Common myeloid progenitor, CD34-positive (primary cell): ENCODE measurements at regions not wholly inside any gene's neighbourhood (a gene's known extent, or its start where the extent isn't known, plus 50 kb on each side); places are given as distances from the start of the nearest gene placed in this dataset.

Source experiments
- CTCF ChIA-PET: fragments of 350-600 bp; sonication (Branson Sonifier 250); formaldehyde crosslinking; loops from one replicate; lab custom pipeline; 2021; ENCODE audit warnings: antibody characterized with exemption; lab: Charles Lee
- POLR2A ChIA-PET: fragments of 350-600 bp; sonication (Branson Sonifier 250); formaldehyde crosslinking; loops from one replicate; lab custom pipeline; 2021; ENCODE audit warnings: antibody characterized with exemption; lab: Charles Lee
- DNase-seq, 3 donors: peaks; one replicate each; pipeline versions ENCODE4 v3.0.0 to v3.0.0-alpha.2; 2013
- H3K27ac ChIP-seq, 2 experiments: 1 replicate in 1 of 2; 2 replicates in 1 of 2; pipeline ENCODE4 v1.7.0; 2013; ENCODE audit warnings: inconsistent platforms in 2 of 2, low read length in 2 of 2, mild to moderate bottlenecking in 2 of 2, low read depth in 1 of 2, moderate library complexity in 1 of 2; ENCODE audit not compliant: severe bottlenecking in 2 of 2, insufficient read depth in 1 of 2, poor library complexity in 1 of 2
- H3K27me3 ChIP-seq, 5 experiments: replicated peaks in 2 of 5; 1 replicate in 3 of 5; 2 replicates in 2 of 5; pipeline versions ENCODE4 v1.6.1 to v1.7.0; 2013; ENCODE audit warnings: low read length in 4 of 5, mild to moderate bottlenecking in 2 of 5, moderate library complexity in 2 of 5, inconsistent platforms in 1 of 5; ENCODE audit not compliant: insufficient read depth in 5 of 5, control insufficient read depth in 4 of 5
- H3K36me3 ChIP-seq, 4 experiments: 1 replicate in 2 of 4; 2 replicates in 2 of 4; pipeline versions ENCODE4 v1.6.1 to v1.7.0; 2013; ENCODE audit warnings: low read length in 3 of 4, control low read depth in 1 of 4, mild to moderate bottlenecking in 1 of 4; ENCODE audit not compliant: control insufficient read depth in 4 of 4, insufficient read depth in 4 of 4
- H3K4me1 ChIP-seq, 4 experiments: 1 replicate in 3 of 4; 2 replicates in 1 of 4; pipeline versions ENCODE4 v1.6.1 to v1.7.1; 2013; ENCODE audit warnings: low read length in 3 of 4, mild to moderate bottlenecking in 3 of 4, control low read depth in 1 of 4, inconsistent platforms in 1 of 4, moderate library complexity in 1 of 4; ENCODE audit not compliant: control insufficient read depth in 4 of 4, insufficient read depth in 4 of 4; ENCODE audit errors: control extremely low read depth in 1 of 4
- H3K4me3 ChIP-seq, 7 experiments: 1 replicate in 4 of 7; 2 replicates in 3 of 7; pipeline versions ENCODE4 v1.5.1 to v1.7.0; 2013; ENCODE audit warnings: mild to moderate bottlenecking in 7 of 7, low read length in 6 of 7, moderate library complexity in 6 of 7, inconsistent platforms in 2 of 7, low read depth in 2 of 7, control low read depth in 1 of 7; ENCODE audit not compliant: insufficient read depth in 4 of 7, control insufficient read depth in 1 of 7; ENCODE audit errors: extremely low read depth in 1 of 7
- H3K9me3 ChIP-seq, 5 experiments: 1 replicate in 4 of 5; 2 replicates in 1 of 5; pipeline versions ENCODE4 v1.6.1 to v1.7.1; 2013; ENCODE audit warnings: low read length in 4 of 5, mild to moderate bottlenecking in 2 of 5, inconsistent platforms in 1 of 5, low read depth in 1 of 5, moderate library complexity in 1 of 5; ENCODE audit not compliant: control insufficient read depth in 4 of 5, insufficient read depth in 2 of 5; ENCODE audit errors: control extremely low read depth in 1 of 5
- WGBS: methylation state at CpG from one replicate; pipeline ENCODE4 v1.1.5; 2013; ENCODE audit not compliant: insufficient coverage; 5-methylcytosine and 5-hydroxymethylcytosine counted together

- peak in 2 of 3 donors; percentile 51 for DNase-seq
- no peak overlapping the region for H3K27ac ChIP-seq
- WGBS, result 93% methylated on average over 4 of the region's 7 CpGs
Measured at GRCh38 chr21:35394634-35395369, 345.7 kb upstream of the RUNX1 start.

GRCh38 chr21:35394049-35394448, 344.9 kb upstream of the RUNX1 start:
- no peak overlapping the region for H3K4me3 ChIP-seq
- POLR2A ChIA-PET, result no interaction called here
- no peaks in the 10 kb centered on the region for H3K36me3 ChIP-seq
- H3K9me3 ChIP-seq, result no peaks in the 10 kb centered on the region
- CTCF ChIA-PET, result no interaction called here
- WGBS, result no CpG with 5 or more reads among the region's 1 CpG
- H3K4me1 ChIP-seq, result peaks cover 9 to 39% (median 28%) of the 10 kb centered on the region in 4 experiments
- no peak overlapping the region for H3K27ac ChIP-seq
- no peaks in the 10 kb centered on the region for H3K27me3 ChIP-seq
- no peak for DNase-seq

More at GRCh38 chr21:35394634-35395369, 345.7 kb upstream of the RUNX1 start:
- CTCF ChIA-PET, result no interaction called here
- Histone ChIP-seq H3K27me3 (no peaks in the 10 kb centered on the region), H3K36me3 (no peaks in the 10 kb centered on the region), H3K9me3 (no peaks in the 10 kb centered on the region), H3K4me1 (peaks cover 16 to 47% (median 35%) of the 10 kb centered on the region in 4 experiments), H3K4me3 (no peak overlapping the region)
- POLR2A ChIA-PET, result interaction anchor here (0.5 to 0.6 kb wide), 2 partner anchors 406 to 506 kb away, joined by 3 to 6 read pairs; no protein-coding TSS in a partner anchor

- ChIA-PET CTCF (interaction anchor here (1.2 kb wide), 2 partner anchors 10 to 339 kb away, joined by 3 read pairs; no protein-coding TSS in a partner anchor), POLR2A (no interaction called here)
- H3K4me3 ChIP-seq, result no peak overlapping the region
- no peaks in the 10 kb centered on the region for H3K36me3 ChIP-seq
- peaks cover 0 to 19% (median 12%) of the 10 kb centered on the region in 4 experiments for H3K4me1 ChIP-seq
- DNase-seq, result peak in 2 of 3 donors; percentile 50 to 69
- WGBS, result 92% methylated on average over 2 of the region's 5 CpGs
- no peak overlapping the region for H3K27ac ChIP-seq
- H3K27me3 ChIP-seq, result no peaks in the 10 kb centered on the region
- H3K9me3 ChIP-seq, result peaks cover 0 to 6% (median 2%) of the 10 kb centered on the region in 5 experiments
Measured at GRCh38 chr21:35390013-35390776, 341.1 kb upstream of the RUNX1 start.

- peak in 2 of 3 donors; percentile 21 to 42 for DNase-seq
- H3K9me3 ChIP-seq, result peaks cover 0 to 6% (median 2%) of the 10 kb centered on the region in 5 experiments
- no peak overlapping the region for H3K4me3 ChIP-seq
- H3K36me3 ChIP-seq, result no peaks in the 10 kb centered on the region
- no peaks in the 10 kb centered on the region for H3K27me3 ChIP-seq
- ChIA-PET CTCF (no interaction called here), POLR2A (no interaction called here)
- 96% methylated on average over 2 of the region's 4 CpGs for WGBS
- no peak overlapping the region for H3K27ac ChIP-seq
- peaks cover 0 to 7% (median under 1%) of the 10 kb centered on the region in 4 experiments for H3K4me1 ChIP-seq
Measured at GRCh38 chr21:35386491-35387079, 337.5 kb upstream of the RUNX1 start.

- Histone ChIP-seq H3K27ac (no peak overlapping the region), H3K27me3 (no peaks in the 10 kb centered on the region), H3K36me3 (no peaks in the 10 kb centered on the region), H3K4me3 (no peak overlapping the region), H3K4me1 (peaks cover 0 to 5% (median 0%) of the 10 kb centered on the region in 4 experiments), H3K9me3 (peaks cover 0 to 6% (median 2%) of the 10 kb centered on the region in 5 experiments)
- WGBS, result 100% methylated on average over 1 of the region's 2 CpGs
- DNase-seq, result no peak
- ChIA-PET POLR2A (no interaction called here), CTCF (no interaction called here)
Measured at GRCh38 chr21:35384375-35384774, 335.3 kb upstream of the RUNX1 start.

GRCh38 chr21:35382696-35383095, 333.6 kb upstream of the RUNX1 start:
- no peaks in the 10 kb centered on the region for H3K9me3 ChIP-seq
- no peak for DNase-seq
- 100% methylated on average over 3 of the region's 6 CpGs for WGBS
- H3K36me3 ChIP-seq, result no peaks in the 10 kb centered on the region
- H3K4me3 ChIP-seq, result no peak overlapping the region
- ChIA-PET POLR2A (interaction anchor here (0.6 kb wide), 2 partner anchors 108 to 691 kb away, joined by 3 read pairs; no protein-coding TSS in a partner anchor), CTCF (interaction anchor here (0.9 kb wide), 1 partner anchor 25 kb away, joined by 3 read pairs; no protein-coding TSS in a partner anchor)
- H3K27me3 ChIP-seq, result no peaks in the 10 kb centered on the region
- peaks cover 0 to 5% (median 0%) of the 10 kb centered on the region in 4 experiments for H3K4me1 ChIP-seq
- no peak overlapping the region for H3K27ac ChIP-seq
